Adrenal gland (tissue), 5 donors: ENCODE measurements at regions not wholly inside any gene's neighbourhood (a gene's known extent, or its start where the extent isn't known, plus 50 kb on each side); places are given as distances from the start of the nearest gene placed in this dataset.

Experiments
- CTCF ChIP-seq, 6 experiments: fragments of 450-650 bp in 4 of 6; fragments of 200-600 bp in 2 of 6; sonication (generic) in 1 of 6; IDR thresholded peaks; 1 replicate in 5 of 6; 2 replicates in 1 of 6; pipeline versions ENCODE4 v1.5.1 to v1.8.0; 2016 to 2021; ENCODE audit warnings: antibody characterized with exemption in 6 of 6, mild to moderate bottlenecking in 2 of 6, moderate library complexity in 1 of 6
- POLR2A ChIP-seq, 2 donors: fragments of 450-650 bp; IDR thresholded peaks; one replicate each; pipeline ENCODE4 v1.6.1; 2017; ENCODE audit warnings: antibody characterized with exemption in 2 of 2, mild to moderate bottlenecking in 2 of 2, moderate library complexity in 1 of 2
- donor health status: DM: no; HTN: no; CAD: no.

- no peak for TF ChIP-seq CTCF (IDR thresholded peaks at IDR 0.05)
- TF ChIP-seq POLR2A (IDR thresholded peaks at IDR 0.05) = no peak
Observed at GRCh38 chr3:65174713-65175112, 486.9 kb upstream of the ADAMTS9 start.
